H9 (cell line): ENCODE measurements at regions not wholly inside any gene's neighbourhood (a gene's known extent, or its start where the extent isn't known, plus 50 kb on each side); places are given as distances from the start of the nearest gene placed in this dataset.

Experiments used
- DNase-seq: peaks from one replicate; pipeline ENCODE4 v3.0.0-alpha.2; 2017
- H2AFZ ChIP-seq: one replicate; pipeline ENCODE4 v1.6.1; 2013; ENCODE audit warnings: mild to moderate bottlenecking, low read length, control low read depth, moderate library complexity
- H2AK5ac ChIP-seq: 2 replicates; pipeline ENCODE4 v1.6.1; 2013; ENCODE audit warnings: low read length, control low read depth, mixed read lengths; ENCODE audit not compliant: insufficient read length
- H2BK120ac ChIP-seq: one replicate; pipeline ENCODE4 v1.6.1; 2013; ENCODE audit warnings: low read depth, mild to moderate bottlenecking, low read length, control low read depth, inconsistent platforms; ENCODE audit not compliant: poor library complexity, severe bottlenecking
- H2BK12ac ChIP-seq: 2 replicates; pipeline ENCODE4 v1.6.1; 2013; ENCODE audit warnings: low read length, control low read depth, mixed read lengths, low read depth; ENCODE audit not compliant: insufficient read length
- H2BK15ac ChIP-seq: 2 replicates; pipeline ENCODE4 v1.6.1; 2013; ENCODE audit warnings: low read depth, low read length, control low read depth
- H2BK20ac ChIP-seq: one replicate; pipeline ENCODE4 v1.6.1; 2013; ENCODE audit warnings: low read depth, mild to moderate bottlenecking, low read length, control low read depth, inconsistent platforms; ENCODE audit not compliant: poor library complexity, severe bottlenecking
- H2BK5ac ChIP-seq: 2 replicates; pipeline ENCODE4 v1.6.1; 2013; ENCODE audit warnings: low read length, control low read depth, mixed read lengths; ENCODE audit not compliant: insufficient read length
- H3K14ac ChIP-seq: 2 replicates; pipeline ENCODE4 v1.6.1; 2013; ENCODE audit warnings: low read length, control low read depth; ENCODE audit not compliant: insufficient read depth
- H3K18ac ChIP-seq: 2 replicates; pipeline ENCODE4 v1.6.1; 2013; ENCODE audit warnings: low read depth, mild to moderate bottlenecking, mixed read lengths, low read length, control low read depth; ENCODE audit not compliant: insufficient read length
- H3K23ac ChIP-seq: 2 replicates; pipeline ENCODE4 v1.6.1; 2013; ENCODE audit warnings: low read length, control low read depth, mixed read lengths, low read depth; ENCODE audit not compliant: insufficient read length
- H3K23me2 ChIP-seq: 2 replicates; pipeline ENCODE4 v1.6.1; 2013; ENCODE audit warnings: low read depth, mild to moderate bottlenecking, mixed read lengths, low read length, control low read depth; ENCODE audit not compliant: insufficient read length, poor library complexity, severe bottlenecking
- H3K27ac ChIP-seq: 2 replicates; pipeline ENCODE4 v1.5.1; 2013; ENCODE audit warnings: low read length, control low read depth, mixed read lengths, low read depth; ENCODE audit not compliant: insufficient read length
- H3K27me3 ChIP-seq: 2 replicates; pipeline ENCODE4 v1.6.1; 2013; ENCODE audit warnings: low read length, control low read depth, inconsistent platforms; ENCODE audit not compliant: insufficient read depth
- H3K4ac ChIP-seq: 2 replicates; pipeline ENCODE4 v1.6.1; 2013; ENCODE audit warnings: low read depth, mild to moderate bottlenecking, control low read depth, inconsistent platforms, low read length, moderate library complexity
- H3K4me1 ChIP-seq: 2 replicates; pipeline ENCODE4 v1.6.1; 2013; ENCODE audit warnings: low read length, control low read depth, inconsistent platforms; ENCODE audit not compliant: insufficient read depth
- H3K4me2 ChIP-seq: 2 replicates; pipeline ENCODE4 v1.6.1; 2013; ENCODE audit warnings: low read length, control low read depth, mixed read lengths; ENCODE audit not compliant: insufficient read length, insufficient read depth
- H3K56ac ChIP-seq: 2 replicates; pipeline ENCODE4 v1.6.1; 2013; ENCODE audit warnings: low read depth, mild to moderate bottlenecking, mixed read lengths, low read length, control low read depth; ENCODE audit not compliant: insufficient read length
- H3K79me1 ChIP-seq: 2 replicates; pipeline ENCODE4 v1.6.1; 2013; ENCODE audit warnings: low read depth, mild to moderate bottlenecking, moderate library complexity, low read length, control low read depth, inconsistent platforms; ENCODE audit not compliant: insufficient read depth, poor library complexity, severe bottlenecking
- H3K79me2 ChIP-seq: 2 replicates; pipeline ENCODE4 v1.6.1; 2013; ENCODE audit warnings: low read length, control low read depth, inconsistent platforms; ENCODE audit not compliant: insufficient read depth
- H3K9ac ChIP-seq: 2 replicates; pipeline ENCODE4 v1.6.1; 2013; ENCODE audit warnings: low read length, control low read depth, mixed read lengths; ENCODE audit not compliant: insufficient read length; ENCODE audit errors: extremely low read depth
- H3K9me3 ChIP-seq: one replicate; pipeline ENCODE4 v1.6.1; 2013; ENCODE audit warnings: low read depth, low read length, inconsistent platforms; ENCODE audit not compliant: control insufficient read depth
- H3T11ph ChIP-seq: one replicate; pipeline ENCODE4 v1.6.1; 2013; ENCODE audit warnings: mild to moderate bottlenecking, low read length, control low read depth, inconsistent platforms
- H4K20me1 ChIP-seq: one replicate; pipeline ENCODE4 v1.6.1; 2013; ENCODE audit not compliant: control insufficient read depth, insufficient read length, insufficient read depth
- H4K5ac ChIP-seq: 2 replicates; pipeline ENCODE4 v1.6.1; 2013; ENCODE audit warnings: low read depth, mild to moderate bottlenecking, mixed read lengths, low read length, control low read depth; ENCODE audit not compliant: insufficient read length
- H4K8ac ChIP-seq: replicated peaks from 2 replicates; pipeline ENCODE4 v1.6.1; 2013; ENCODE audit warnings: low read length, control low read depth, mixed read lengths, low read depth; ENCODE audit not compliant: insufficient read length
- H4K91ac ChIP-seq: 2 replicates; pipeline ENCODE4 v1.6.1; 2013; ENCODE audit warnings: low read depth, mild to moderate bottlenecking, moderate library complexity, mixed read lengths, low read length, control low read depth; ENCODE audit not compliant: insufficient read length
- H3K27ac Mint-ChIP-seq, 3 experiments: 2 replicates in 2 of 3; 3 replicates in 1 of 3; pipeline ENCODE4 v1.8.0; 2020 to 2021; ENCODE audit warnings: mixed read lengths in 3 of 3, mild to moderate bottlenecking in 1 of 3, moderate library complexity in 1 of 3
- H3K27me3 Mint-ChIP-seq: 2 replicates; pipeline ENCODE4 v1.8.0; 2021; ENCODE audit warnings: low read depth, mild to moderate bottlenecking, moderate library complexity, mixed read lengths
- H3K36me3 Mint-ChIP-seq, 3 experiments: 2 replicates in 2 of 3; 3 replicates in 1 of 3; pipeline ENCODE4 v1.8.0; 2020 to 2021; ENCODE audit warnings: low read depth in 3 of 3, mixed read lengths in 3 of 3; ENCODE audit not compliant: insufficient read depth in 1 of 3
- H3K4me1 Mint-ChIP-seq, 2 experiments: 2 replicates each; pipeline ENCODE4 v1.8.0; 2020; ENCODE audit warnings: mixed read lengths in 2 of 2
- H3K4me3 Mint-ChIP-seq, 2 experiments: 2 replicates in 1 of 2; 3 replicates in 1 of 2; pipeline ENCODE4 v1.8.0; 2020 to 2021; ENCODE audit warnings: mild to moderate bottlenecking in 2 of 2, mixed read lengths in 2 of 2, moderate library complexity in 1 of 2
- H3K9me3 Mint-ChIP-seq, 2 experiments: 2 replicates in 1 of 2; 3 replicates in 1 of 2; pipeline ENCODE4 v1.8.0; 2020; ENCODE audit warnings: mild to moderate bottlenecking in 2 of 2, mixed read lengths in 2 of 2, moderate library complexity in 1 of 2
- CTCF ChIP-seq: fragments of 200-600 bp; sonication (generic); conservative IDR thresholded peaks from 3 replicates; pipeline ENCODE4 v1.8.0; 2021; ENCODE audit warnings: antibody characterized with exemption, mild to moderate bottlenecking
- WGBS: extraction: QIAGEN DNeasy Blood & Tissue Kit; methylation state at CpG from one replicate; pipeline ENCODE4 v1.1.7; 2013; ENCODE audit warnings: missing lambda C conversion rate, low lambda C conversion rate, mixed read lengths; ENCODE audit not compliant: insufficient read length; ENCODE audit errors: extremely low coverage; 5-methylcytosine and 5-hydroxymethylcytosine counted together

- Histone ChIP-seq H2BK5ac (no peak overlapping the region), H3K14ac (no peak overlapping the region), H4K8ac (no peak overlapping the region), H3K23me2 (no peaks in the 10 kb centered on the region), H3T11ph (no peak overlapping the region), H3K9me3 (no peaks in the 10 kb centered on the region), H2BK12ac (no peak overlapping the region), H3K4me1 (peaks cover 2% of the 10 kb centered on the region; the same call in 1 of the 2 replicates), H2BK15ac (no peak overlapping the region), H3K79me2 (no peaks in the 10 kb centered on the region), H4K91ac (no peak overlapping the region), H3K27me3 (no peaks in the 10 kb centered on the region), H3K4me2 (no peak overlapping the region), H3K23ac (no peak overlapping the region), H3K18ac (no peak overlapping the region), H2BK120ac (no peak overlapping the region), H4K5ac (no peak overlapping the region), H3K9ac (no peak overlapping the region), H4K20me1 (no peaks in the 10 kb centered on the region), H2BK20ac (no peak overlapping the region), H3K56ac (no peak overlapping the region), H3K27ac (no peak overlapping the region), H2AFZ (no peak overlapping the region), H3K79me1 (no peaks in the 10 kb centered on the region), H2AK5ac (no peak overlapping the region), H3K4ac (no peak overlapping the region)
- H3K27ac Mint-ChIP-seq, result no peak overlapping the region
- H3K9me3 Mint-ChIP-seq, result no peaks in the 10 kb centered on the region
- no peak for DNase-seq
- peaks cover 15 to 16% of the 10 kb centered on the region in 2 experiments for H3K4me1 Mint-ChIP-seq
- no peaks in the 10 kb centered on the region for H3K36me3 Mint-ChIP-seq
- WGBS, result no CpG with 5 or more reads among the region's 3 CpGs
- no peak for TF ChIP-seq CTCF
- no peak overlapping the region for H3K4me3 Mint-ChIP-seq
- H3K27me3 Mint-ChIP-seq, result peaks cover 2% of the 10 kb centered on the region; the same call in 1 of the 2 replicates
These were observed 63.8 kb upstream of the SMNDC1 start for GRCh38 chr10:110368556-110368955.
